ES-I3 (cell line): ENCODE measurements at regions not wholly inside any gene's neighbourhood (a gene's known extent, or its start where the extent isn't known, plus 50 kb on each side); places are given as distances from the start of the nearest gene placed in this dataset.

Source experiments
- H3K36me3 ChIP-seq: 2 replicates; pipeline ENCODE4 v1.6.1; 2013; ENCODE audit warnings: mild to moderate bottlenecking, low read length, control low read depth, moderate library complexity; ENCODE audit not compliant: insufficient read depth
- H3K4me1 ChIP-seq: 2 replicates; pipeline ENCODE4 v1.6.1; 2013; ENCODE audit warnings: mild to moderate bottlenecking, control low read depth, low read length; ENCODE audit not compliant: insufficient read depth
- H3K9ac ChIP-seq: 2 replicates; pipeline ENCODE4 v1.6.1; 2013; ENCODE audit warnings: low read depth, mild to moderate bottlenecking, low read length, moderate library complexity
- H3K9me3 ChIP-seq: 2 replicates; pipeline ENCODE4 v1.6.1; 2013; ENCODE audit warnings: mild to moderate bottlenecking, low read length, moderate library complexity; ENCODE audit not compliant: control insufficient read depth, insufficient read depth

DNA sequence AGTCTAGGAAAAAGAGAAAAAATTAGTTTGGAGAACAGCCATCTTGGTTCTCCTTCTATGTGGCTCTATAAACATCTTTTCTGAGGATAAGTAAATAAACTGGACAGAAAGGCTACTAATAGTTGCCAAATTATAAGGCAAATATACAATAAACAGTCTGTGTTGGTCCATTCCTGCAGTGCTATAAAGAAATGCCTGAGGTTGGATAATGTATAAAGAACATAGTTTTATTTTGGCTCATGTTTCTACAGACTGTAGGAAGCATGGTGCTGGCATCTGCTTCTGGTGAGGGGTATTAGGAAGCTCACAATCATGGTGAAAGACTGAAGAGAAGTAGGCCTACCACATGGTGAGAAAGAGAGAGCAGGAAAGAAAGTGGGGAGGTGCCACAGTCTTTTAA, 209.7 kb downstream of the MACC1 start:
- no peaks in the 10 kb centered on the region for H3K9me3 ChIP-seq
- peaks cover 3% of the 10 kb centered on the region; the same call in 1 of the 2 replicates for H3K4me1 ChIP-seq
- peaks cover 14% of the 10 kb centered on the region for H3K36me3 ChIP-seq
- no peak overlapping the region for H3K9ac ChIP-seq

DNA sequence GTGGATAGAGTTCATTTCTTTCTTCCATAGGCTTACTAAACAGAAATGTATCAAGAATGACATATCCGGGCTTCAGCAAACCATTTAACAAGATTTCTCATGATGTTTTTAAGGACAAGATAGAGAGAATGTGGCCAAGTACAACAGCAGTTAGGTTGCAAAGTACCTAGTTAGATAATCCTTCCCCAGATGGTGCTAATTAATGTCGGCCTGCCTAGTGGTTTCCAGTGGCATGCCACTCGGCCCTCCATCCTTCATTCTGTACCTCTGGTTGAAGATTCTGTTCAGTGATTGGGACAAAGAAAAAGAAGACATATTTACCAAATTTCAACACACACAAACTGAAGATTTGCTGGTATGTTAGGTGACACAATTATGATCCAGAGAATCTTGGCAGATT, 212.1 kb downstream of the MACC1 start:
- Histone ChIP-seq H3K9ac (no peak overlapping the region), H3K9me3 (no peaks in the 10 kb centered on the region), H3K4me1 (no peaks in the 10 kb centered on the region), H3K36me3 (peaks cover 14% of the 10 kb centered on the region)

DNA sequence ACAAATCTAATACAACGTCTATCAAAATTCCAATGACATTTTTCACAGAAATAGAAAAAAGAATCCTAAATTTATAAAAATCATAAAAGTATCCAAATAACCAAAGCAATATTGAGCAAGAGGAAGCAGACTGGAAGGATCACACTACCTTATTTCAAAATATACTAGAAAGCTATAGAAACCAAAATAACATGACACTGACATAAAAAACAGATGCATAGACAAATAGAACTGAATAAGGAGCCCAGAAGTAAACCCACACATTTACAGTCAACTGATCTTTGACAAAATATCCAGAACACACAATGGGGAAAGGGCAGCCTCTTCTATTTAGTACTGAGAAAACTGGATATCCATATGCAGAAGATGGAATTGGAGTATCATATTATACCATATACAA, 217.5 kb downstream of the MACC1 start:
- H3K9me3 ChIP-seq = 0 out of 2 replicates have a peak, but pooled peaks cover 1% of the 10 kb centered on the region
- H3K9ac ChIP-seq = no peak overlapping the region
- no peaks in the 10 kb centered on the region for H3K4me1 ChIP-seq
- peaks cover 6% of the 10 kb centered on the region for H3K36me3 ChIP-seq

DNA sequence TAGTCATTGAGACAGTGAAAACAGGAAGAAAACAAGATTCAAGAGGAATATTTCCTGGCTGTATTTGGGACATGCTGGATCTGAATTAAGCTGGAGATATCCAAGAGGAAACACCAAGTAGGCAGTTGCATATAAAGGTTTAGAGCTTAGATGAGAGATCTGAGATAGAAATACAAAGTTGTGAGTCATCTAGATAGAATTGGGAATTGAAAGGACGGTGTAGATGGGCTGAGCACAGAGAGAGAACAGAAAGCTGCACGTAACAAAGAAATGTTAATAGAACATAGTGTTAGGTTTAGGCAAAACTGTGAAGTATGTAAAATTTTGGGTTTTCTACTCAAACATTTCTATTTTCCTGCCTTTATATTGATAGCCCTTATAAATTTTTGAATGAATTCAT, 218.5 kb upstream of the TMEM196 start:
- Histone ChIP-seq H3K9ac (no peak overlapping the region), H3K9me3 (0 out of 2 replicates have a peak, but pooled peaks cover 2% of the 10 kb centered on the region), H3K4me1 (peaks cover 5% of the 10 kb centered on the region; the same call in 1 of the 2 replicates), H3K36me3 (peaks cover 4% of the 10 kb centered on the region; the same call in 1 of the 2 replicates)

DNA sequence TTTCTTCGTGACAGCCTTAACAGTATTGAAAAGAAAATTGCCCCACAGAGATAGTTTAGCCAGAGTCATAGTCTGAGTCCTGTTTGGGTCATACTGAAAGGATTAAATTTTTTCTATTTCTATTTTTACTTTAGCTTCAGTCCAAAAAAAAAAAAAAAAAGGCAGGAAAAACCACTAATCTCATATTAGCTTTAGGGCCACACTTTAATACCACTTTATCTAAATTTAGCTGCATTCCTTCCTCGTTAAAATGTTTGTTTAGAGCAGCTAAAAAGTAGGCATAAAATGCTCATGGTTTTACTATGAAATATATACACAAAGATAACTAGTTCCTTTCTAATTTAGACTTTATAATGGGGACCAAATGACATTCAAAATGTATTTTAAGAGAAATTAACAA, 216.5 kb upstream of the TMEM196 start:
- H3K9me3 ChIP-seq = 0 out of 2 replicates have a peak, but pooled peaks cover 2% of the 10 kb centered on the region
- H3K9ac ChIP-seq = no peak overlapping the region
- peaks cover 5% of the 10 kb centered on the region; the same call in 1 of the 2 replicates for H3K4me1 ChIP-seq
- peaks cover 4% of the 10 kb centered on the region; the same call in 1 of the 2 replicates for H3K36me3 ChIP-seq

DNA sequence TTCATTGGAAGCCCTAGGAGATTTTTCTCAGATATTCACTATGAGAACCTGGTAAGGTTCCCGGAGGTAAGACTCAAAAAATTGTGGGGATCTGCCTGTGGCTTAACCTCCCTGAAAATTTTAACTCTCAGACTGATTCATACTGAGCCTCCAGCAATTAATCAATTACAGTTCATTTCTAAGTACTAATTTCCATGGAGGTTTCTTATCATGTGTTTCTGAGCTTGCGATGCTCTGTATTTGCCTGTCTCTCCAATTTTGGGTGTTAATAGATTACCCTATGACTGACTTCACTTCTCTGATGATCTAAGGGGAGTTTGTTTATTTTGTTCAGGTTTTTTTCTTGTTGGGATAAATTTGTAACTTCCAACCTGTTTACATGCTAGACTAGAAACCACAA, 215.4 kb upstream of the TMEM196 start:
- Histone ChIP-seq H3K9ac (no peak overlapping the region), H3K4me1 (peaks cover 5% of the 10 kb centered on the region; the same call in 1 of the 2 replicates), H3K9me3 (no peaks in the 10 kb centered on the region; the same call in 1 of the 2 replicates), H3K36me3 (no peaks in the 10 kb centered on the region)

- peaks cover 8% of the 10 kb centered on the region; the same call in 1 of the 2 replicates for H3K9me3 ChIP-seq
- no peaks in the 10 kb centered on the region for H3K4me1 ChIP-seq
- H3K36me3 ChIP-seq = no peaks in the 10 kb centered on the region
- H3K9ac ChIP-seq = no peak overlapping the region
Observed at GRCh38 chr7:19984231-19984632, 210.8 kb upstream of the TMEM196 start.

GRCh38 chr7:19982841-19983835, 209.7 kb upstream of the TMEM196 start:
- Histone ChIP-seq H3K9ac (no peak overlapping the region), H3K9me3 (peaks cover 8% of the 10 kb centered on the region; the same call in 1 of the 2 replicates), H3K4me1 (no peaks in the 10 kb centered on the region), H3K36me3 (no peaks in the 10 kb centered on the region)

DNA sequence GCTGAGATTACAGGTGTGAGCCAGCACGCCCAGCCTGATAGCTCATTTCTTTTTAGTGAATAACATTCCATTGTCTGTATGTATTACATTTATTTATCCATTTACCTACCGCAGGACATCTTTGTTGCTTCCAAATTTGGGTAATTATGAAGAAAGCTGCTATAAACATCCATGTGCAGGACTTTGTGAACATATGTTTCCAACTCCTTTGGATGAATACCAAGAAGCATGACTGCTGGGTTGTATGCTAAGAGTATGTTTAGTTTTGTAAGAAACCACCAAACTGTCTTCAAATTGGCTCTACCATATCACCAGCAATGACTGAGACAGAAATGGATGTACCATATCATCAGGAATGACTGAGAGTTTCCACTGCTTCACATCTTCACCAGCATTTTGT, 200.2 kb upstream of the TMEM196 start:
- Histone ChIP-seq H3K4me1 (peaks cover 9% of the 10 kb centered on the region), H3K9ac (no peak overlapping the region)

DNA sequence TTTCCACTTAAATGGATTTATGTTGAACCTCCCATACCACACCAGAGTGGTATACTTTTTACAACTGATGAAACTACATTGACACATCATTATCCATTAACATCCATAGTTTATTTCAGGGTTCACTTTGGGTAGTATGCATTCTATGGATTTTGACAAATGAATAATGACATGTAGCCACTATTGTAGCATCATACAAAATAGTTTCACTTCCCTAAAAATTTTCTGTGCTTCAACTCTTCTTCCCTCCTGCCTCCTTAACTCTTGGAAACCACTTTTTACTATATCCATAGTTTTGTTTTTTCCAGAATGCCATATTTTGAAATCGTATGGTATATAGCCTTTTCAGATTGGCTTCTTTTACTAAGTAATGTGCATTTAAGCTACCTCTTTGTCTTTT, 199.5 kb upstream of the TMEM196 start:
- H3K4me1 ChIP-seq = peaks cover 9% of the 10 kb centered on the region
- no peak overlapping the region for H3K9ac ChIP-seq
- H3K9me3 ChIP-seq = no peaks in the 10 kb centered on the region
- H3K36me3 ChIP-seq = peaks cover 2% of the 10 kb centered on the region; the same call in 1 of the 2 replicates

More for the DNA sequence above, 200.2 kb upstream of the TMEM196 start:
- H3K36me3 ChIP-seq = no peaks in the 10 kb centered on the region
- no peaks in the 10 kb centered on the region for H3K9me3 ChIP-seq

DNA sequence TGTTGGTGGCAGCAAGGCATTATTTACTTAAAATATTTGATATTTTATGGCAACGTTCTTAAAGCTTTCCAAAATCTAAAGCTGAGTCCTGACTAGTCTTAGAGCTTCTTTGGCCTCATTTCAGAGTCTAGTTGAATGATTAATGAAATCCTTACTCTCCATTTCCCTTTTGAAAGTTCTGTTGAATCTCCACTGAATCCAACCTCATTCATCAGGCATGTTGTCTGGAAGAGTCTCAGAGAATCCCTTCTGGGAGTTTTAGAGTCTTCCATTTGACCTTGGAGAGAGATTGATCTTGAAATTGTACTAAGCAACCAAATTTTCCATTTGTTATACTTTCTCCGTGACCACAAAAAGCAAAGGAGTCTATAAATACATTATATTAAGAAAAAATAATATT, 198.5 kb upstream of the TMEM196 start:
- Histone ChIP-seq H3K9me3 (no peaks in the 10 kb centered on the region), H3K4me1 (peaks cover 9% of the 10 kb centered on the region), H3K36me3 (peaks cover 5% of the 10 kb centered on the region; the same call in 1 of the 2 replicates), H3K9ac (no peak overlapping the region)

DNA sequence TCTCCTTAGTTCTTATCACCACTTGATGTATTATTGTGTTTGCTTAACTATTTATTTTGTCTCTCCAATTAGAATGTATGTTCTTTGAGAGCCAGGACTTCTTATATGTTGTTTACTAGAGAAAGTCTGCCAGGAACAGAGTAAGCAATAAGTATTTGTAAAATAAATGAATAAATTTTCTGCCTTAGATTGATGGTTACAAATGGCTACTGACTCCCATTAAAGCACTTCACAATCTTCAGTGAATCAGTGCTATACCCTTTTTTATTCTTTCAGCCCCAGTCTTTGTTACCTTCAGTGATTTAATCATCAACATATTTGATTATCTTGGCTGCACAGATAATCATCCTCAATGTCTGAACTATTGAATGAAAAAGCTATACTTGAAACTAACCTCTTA, 197.1 kb upstream of the TMEM196 start:
- Histone ChIP-seq H3K4me1 (peaks cover 9% of the 10 kb centered on the region), H3K9me3 (no peaks in the 10 kb centered on the region), H3K9ac (no peak overlapping the region), H3K36me3 (peaks cover 5% of the 10 kb centered on the region; the same call in 1 of the 2 replicates)

DNA sequence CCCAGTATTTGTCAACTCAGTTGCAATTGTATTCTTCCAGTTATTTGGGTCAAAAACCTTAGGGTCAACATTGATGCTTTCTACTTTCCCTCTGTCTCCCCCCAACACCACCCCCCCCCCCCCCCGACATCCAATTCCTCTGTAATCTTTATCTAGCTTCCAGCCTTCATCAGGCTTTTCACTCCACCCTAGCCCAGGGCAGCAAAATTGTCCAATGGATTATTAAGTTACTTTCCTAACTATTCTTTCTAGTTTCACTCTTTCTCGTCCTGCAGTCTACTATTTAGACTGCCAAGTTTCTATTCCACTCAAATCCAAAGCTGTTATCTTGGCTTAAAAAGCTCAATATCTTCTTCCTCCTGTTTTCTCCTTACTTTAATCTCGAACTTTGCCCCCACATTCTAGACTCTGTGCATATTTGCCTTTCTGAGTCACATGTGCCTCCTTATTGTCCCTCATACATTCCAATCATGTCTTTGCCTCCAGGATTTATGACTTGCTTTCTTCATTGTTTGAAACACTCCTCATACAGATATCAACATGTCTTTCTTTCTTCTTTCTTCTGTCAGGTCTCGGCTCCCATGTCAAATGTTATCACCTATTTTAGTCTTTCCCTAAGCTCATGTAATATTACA, 196.6 kb upstream of the TMEM196 start:
- Histone ChIP-seq H3K36me3 (peaks cover 5% of the 10 kb centered on the region; the same call in 1 of the 2 replicates), H3K4me1 (peaks cover 9% of the 10 kb centered on the region), H3K9ac (no peak overlapping the region; the same call in 1 of the 2 replicates), H3K9me3 (no peaks in the 10 kb centered on the region)

DNA sequence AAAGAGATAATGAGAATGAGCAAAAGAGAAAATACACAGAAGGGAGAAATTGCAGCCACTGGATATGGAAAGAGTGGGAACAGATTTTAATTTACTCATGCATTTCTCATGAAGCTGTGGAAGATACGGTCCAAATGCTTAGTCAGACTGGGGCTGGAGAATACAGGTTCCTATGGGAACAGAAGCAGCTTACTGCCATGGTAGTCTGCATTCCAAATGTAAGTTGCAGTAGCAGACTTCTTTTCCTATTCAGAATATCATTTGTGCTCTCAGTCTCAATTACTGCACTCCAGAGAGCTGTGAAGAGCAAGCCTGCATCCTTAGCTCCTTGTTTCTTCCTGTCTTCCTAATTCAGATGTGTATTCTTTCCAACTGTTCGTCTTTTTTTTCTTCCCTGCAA, 190.8 kb upstream of the TMEM196 start:
- Histone ChIP-seq H3K36me3 (peaks cover 22% of the 10 kb centered on the region), H3K9me3 (no peaks in the 10 kb centered on the region), H3K4me1 (no peaks in the 10 kb centered on the region), H3K9ac (no peak overlapping the region)
